GM12892 (cell line): ENCODE measurements at regions not wholly inside any gene's neighbourhood (a gene's known extent, or its start where the extent isn't known, plus 50 kb on each side); places are given as distances from the start of the nearest gene placed in this dataset.

Experiments
- POLR2A ChIP-seq: IDR thresholded peaks from 2 replicates; pipeline ENCODE4 v1.6.1; 2011; ENCODE audit warnings: low read depth, low read length, control low read depth
- POLR2AphosphoS5 ChIP-seq: IDR thresholded peaks from 2 replicates; pipeline ENCODE4 v1.6.1; 2011; ENCODE audit warnings: low read depth, low read length, control low read depth

GRCh38 chr15:69523010-69524001, 70.7 kb downstream of the RPLP1 start:
- no peak for TF ChIP-seq POLR2AphosphoS5
- TF ChIP-seq POLR2A, result no peak
